ENCODE measurements at regions not wholly inside any gene's neighbourhood (a gene's known extent, or its start where the extent isn't known, plus 50 kb on each side); places are given as distances from the start of the nearest gene placed in this dataset.

DNA sequence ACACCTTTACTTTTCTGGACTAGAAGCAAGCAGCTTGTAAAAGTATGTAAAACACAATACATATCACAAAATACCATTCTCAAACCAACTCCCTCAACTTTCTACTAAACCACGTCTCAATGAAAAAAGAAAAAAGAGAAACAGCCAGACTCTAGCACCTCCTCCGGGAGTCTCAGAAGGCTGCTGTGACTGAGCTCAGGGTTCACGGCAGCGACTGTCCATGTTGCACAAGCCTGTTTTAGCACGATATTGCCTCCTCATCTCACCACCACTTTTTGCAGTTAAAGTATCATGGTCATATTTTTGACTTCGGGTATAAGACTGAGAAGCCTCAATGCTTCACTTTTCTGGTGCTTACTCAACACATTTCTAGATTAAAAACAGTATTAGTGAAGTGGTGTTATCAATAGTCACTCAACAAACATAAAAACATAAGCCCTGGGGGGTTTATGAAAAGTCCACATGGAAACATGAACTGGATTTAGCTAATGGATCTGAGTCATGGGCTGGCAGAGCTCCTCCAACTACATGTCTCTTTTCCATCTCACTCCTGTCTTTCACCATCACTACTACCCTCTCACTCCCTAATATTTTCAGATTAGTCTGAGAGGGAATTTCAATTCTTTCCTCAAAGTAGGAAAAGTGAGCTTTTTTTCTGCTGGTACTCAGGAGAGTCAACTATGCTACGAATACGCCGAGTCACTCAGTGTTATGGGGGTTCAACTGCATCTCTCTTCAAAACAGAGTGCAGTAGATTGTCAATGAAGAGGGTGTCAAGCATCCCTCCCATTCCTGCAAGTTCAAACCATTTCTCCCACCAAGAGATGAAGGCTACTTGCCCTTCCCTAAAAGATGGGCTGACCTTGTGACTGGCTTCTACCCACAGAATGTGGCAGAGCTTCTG, 113.7 kb downstream of the OSR1 start:
- no peak for ATAC-seq (ENCODE audit: poor library complexity)
- DNase-seq, result no peak
- intact Hi-C loops (cut with DNase I), result no loop called here

DNA sequence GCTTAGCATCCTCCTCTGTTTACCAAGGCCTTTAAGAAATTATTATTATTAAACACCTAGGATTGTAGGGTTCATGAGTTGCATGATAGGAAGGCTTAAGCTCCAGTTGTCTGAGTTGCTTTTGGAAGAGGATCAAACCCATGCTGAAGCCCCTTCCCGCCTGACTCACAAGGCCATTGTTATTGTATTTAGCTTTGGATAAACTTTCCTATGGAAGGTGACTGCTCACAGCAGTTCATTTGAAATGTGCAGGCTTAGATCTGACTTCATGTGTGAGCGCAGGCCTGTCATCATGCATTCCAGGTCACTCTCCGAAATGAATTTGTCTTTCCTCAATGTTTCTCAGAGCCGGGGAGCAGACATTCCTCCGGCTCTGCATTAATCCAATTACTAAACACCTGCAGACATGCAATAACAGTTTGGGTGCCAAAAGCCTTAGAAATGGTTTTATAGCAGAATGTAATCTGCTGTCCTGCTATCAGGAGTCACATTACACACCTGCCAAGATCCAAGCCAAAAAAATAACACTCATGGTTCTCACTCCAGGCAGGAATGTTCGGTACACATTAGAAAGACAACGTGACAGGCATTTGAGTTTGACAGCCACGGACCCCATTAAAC, 119.9 kb downstream of the OSR1 start:
- intact Hi-C loops (cut with DNase I), result no loop called here
- ATAC-seq (ENCODE audit: poor library complexity) (no peak), DNase-seq (no peak)

DNA sequence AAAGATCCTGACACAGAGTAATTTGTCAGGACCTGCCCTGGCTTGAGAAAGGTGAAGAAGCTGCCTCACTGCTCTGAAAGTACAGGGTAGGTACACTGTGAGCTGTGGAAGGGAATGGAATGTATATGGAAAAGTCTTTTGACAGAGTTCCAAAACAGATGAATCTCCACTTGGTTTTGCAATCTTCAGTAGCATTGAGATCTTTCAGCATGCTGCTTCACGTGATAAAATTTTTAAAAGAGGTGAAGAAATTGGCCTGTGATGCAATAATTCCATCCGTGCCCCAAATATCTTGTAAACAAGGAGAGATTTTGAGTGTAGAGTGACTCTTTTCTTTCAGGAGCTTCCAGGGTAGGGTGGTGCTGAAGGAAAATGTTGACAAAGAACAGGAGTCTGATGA, 123.1 kb downstream of the OSR1 start:
- intact Hi-C loops (cut with DNase I), result no loop called here
- ATAC-seq (ENCODE audit: poor library complexity) (no peak), DNase-seq (no peak)

DNA sequence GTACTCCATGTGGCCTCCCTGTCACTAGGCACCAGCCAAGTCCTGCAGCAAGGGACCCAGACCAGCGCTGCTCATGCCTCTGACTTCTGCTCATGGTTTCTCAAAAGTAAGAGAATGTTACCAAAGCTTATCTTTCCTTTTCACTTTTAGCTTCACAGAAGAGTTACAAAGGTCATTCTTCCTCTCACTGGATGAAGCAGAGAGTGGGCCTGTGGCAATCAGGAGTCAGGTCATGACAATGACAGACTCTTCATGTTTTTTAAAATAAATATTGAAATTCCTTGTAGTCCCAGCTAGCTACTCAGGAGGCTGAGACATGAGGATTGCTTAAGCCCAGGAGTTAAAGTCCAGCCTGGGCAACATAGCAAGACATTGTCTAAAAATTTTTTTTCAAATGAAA, 126.1 kb downstream of the OSR1 start:
- intact Hi-C loops (cut with DNase I), result no loop called here

DNA sequence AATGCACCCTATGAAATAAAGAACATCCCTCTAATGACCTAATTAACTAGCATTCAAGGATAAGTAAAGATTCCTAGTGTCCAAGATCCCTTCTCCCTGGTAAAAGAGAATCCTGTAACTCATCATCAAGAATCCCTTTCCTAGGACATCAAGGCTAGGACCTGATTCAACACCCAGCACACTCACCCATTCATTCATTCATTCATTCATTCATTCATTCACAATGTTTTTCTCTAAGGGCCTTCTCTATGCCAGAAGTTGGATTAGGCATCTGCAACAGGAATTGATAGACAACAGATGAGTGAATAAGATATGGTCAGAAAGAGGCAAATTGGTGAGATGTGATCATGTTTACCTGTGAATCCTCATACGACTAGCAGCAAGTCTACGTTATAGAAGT, 126.8 kb downstream of the OSR1 start:
- DNase-seq (no peak), ATAC-seq (ENCODE audit: poor library complexity) (no peak)
- intact Hi-C loops (cut with DNase I), result no loop called here

More for the DNA sequence above, 126.1 kb downstream of the OSR1 start:
- DNase-seq, result no peak
- ATAC-seq (ENCODE audit: poor library complexity), result no peak

DNA sequence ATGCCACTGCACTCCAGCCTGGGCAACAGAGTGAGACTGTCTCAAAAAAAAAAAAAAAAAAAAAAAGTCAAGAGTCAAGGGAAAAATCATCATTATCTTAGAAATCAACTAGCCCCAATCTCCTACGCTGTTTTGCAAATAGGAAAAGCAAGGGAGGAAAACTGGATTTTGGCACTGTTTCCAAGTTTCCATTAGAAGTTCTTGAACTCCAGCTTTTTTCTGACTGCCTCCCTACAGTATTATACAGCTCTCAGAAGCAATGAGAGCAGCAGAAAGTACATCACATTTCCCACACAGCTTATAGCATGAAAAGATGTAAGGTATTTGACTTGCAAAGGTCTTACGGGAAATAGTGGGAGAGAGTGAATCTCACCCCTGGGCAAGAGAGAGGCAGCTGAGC, 127.8 kb downstream of the OSR1 start:
- ATAC-seq (ENCODE audit: poor library complexity) (no peak), DNase-seq (no peak)
- intact Hi-C loops (cut with DNase I), result no loop called here

DNA sequence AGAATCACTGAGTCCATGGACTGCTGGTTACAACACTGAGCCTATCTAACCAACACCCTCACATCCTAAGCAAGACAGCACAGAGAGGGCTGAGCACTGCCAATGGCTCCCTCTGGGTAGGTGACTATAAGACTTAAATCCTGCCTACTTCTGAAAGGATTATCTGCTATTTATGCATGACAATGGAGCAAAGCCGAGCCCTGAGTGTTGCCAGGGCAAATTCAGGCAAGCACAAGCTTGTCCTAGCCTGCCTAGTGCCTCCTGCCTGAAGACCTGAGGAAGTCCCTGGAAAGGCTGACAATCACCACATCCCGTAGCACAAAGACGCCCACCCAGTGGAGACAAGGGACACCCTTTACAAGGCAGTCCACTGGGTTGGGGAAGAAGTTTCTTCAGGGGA, 129.7 kb downstream of the OSR1 start:
- intact Hi-C loops (cut with DNase I), result no loop called here
- ATAC-seq (ENCODE audit: poor library complexity), result no peak

DNA sequence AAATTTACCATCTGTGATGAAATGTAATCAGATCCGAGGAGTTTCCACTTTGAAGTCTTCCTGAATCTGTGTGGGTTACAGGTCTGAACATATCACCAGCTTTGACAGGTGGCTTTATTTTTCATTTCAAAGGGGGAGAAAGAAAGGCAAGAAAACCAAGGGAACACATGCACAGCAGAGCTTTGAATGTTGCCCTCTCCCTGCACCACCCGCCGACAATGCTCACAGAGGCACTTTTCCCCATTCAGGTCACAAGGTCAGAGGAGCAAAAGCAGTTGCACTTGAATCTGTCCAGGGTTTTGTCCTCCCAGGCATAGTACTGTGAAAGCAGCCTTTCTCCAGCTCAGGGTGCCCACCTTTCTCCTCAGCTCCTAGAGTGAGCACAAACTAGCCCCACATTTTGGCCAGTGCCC, 130.2 kb downstream of the OSR1 start:
- ATAC-seq (ENCODE audit: poor library complexity), result no peak
- intact Hi-C loops (cut with DNase I), result no loop called here
- DNase-seq, result no peak

More for the DNA sequence above, 129.7 kb downstream of the OSR1 start:
- no peak for DNase-seq

DNA sequence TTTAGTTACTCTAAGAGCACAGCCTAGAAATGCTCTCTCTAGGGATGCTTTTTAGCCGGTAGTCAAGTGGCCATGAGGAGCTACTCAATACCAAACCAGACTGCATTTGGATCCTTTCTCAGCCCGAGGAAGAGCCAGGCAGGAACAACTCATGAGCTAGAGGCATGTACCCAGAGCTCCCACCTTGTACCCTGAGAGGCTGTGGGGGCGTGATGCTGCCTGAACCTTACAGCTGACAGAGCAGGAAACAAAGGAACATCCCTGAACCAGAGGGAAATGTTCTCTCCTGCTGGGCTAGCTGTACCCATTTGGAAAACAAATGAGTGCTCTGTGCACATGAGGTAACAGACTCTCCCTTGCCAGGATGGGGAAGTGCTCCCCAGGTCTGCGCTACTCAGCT, 131.6 kb downstream of the OSR1 start:
- ATAC-seq (ENCODE audit: poor library complexity), result no peak
- DNase-seq, result no peak
- intact Hi-C loops (cut with DNase I), result no loop called here

DNA sequence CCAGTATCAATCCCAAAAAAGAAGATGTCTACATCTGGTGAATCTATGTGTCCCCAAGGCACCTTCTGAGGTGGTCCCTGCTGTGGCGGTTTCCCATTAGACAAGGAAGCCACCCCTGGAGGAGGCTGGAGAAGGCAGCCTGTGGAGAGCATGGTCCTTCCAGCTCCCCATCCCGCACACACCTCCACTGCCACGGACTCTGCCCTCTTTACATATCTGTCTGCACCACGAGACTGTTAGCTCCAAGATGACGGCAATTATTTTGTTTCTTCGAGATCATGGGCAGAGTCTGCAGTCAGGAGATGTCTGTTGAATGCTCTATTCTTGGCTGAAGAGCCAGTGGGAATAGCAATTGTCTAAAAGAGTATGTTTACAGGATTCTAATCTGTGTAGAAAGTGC, 132.0 kb downstream of the OSR1 start:
- intact Hi-C loops (cut with DNase I), result no loop called here
- DNase-seq (no peak), ATAC-seq (ENCODE audit: poor library complexity) (no peak)

DNA sequence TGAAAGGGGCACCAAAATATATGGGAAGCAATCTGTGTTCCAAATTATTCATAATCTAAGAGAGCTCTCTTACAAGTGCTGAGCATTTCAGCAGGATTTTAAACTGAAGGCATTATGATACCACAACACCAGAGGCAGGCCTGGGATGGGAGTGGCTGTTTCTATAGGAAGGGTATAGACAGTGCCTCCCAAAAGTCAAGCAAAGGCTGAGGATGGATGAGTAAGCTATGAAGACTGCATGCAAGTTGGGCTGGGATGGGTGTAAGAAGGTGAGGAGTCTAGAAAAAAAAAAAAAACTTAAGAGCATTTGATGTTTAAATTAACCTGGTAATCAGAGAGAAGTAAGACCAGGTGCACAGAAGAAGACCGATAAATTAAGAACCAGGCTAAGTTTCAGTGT, 132.5 kb downstream of the OSR1 start:
- DNase-seq (no peak), ATAC-seq (ENCODE audit: poor library complexity) (no peak)
- intact Hi-C loops (cut with DNase I), result no loop called here

DNA sequence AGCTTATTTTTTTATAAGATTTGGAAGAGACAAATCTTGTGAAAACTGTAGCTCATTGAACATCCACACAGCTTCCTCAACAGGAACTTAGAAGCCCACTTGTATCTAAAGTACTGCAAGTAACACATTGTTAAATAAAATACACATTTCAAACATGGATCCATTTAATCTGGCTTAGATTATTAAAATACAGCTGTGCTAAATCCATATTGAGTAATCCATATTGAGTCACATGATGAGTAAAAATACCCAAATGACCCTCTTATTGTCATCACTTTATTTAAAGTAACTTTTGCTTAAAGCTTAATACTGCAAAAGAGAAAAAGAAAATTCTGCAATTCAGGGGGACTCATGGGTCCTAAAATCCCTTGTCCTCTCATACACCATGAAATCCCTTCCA, 133.3 kb downstream of the OSR1 start:
- ATAC-seq (ENCODE audit: poor library complexity) (no peak), DNase-seq (no peak)
- intact Hi-C loops (cut with DNase I), result no loop called here

DNA sequence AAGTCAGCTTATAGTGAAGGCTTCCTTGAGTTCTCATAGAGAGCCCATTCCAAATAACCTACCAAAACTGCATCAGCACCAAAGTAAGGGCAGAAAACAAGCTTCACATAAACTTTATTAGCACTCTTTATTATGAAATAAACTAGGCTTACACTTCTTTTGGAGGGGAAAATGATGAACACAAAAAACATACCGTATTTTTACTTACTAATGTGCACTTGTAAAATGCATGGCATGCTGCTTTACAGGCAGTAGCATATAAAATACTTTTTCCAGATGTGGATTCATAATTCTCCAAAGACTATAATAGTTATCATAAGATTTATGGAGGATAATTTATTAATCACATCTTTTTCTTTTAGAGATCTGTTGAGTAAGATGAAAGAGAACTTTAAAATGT, 133.9 kb downstream of the OSR1 start:
- ATAC-seq (ENCODE audit: poor library complexity) (no peak), DNase-seq (no peak)
- intact Hi-C loops (cut with DNase I), result no loop called here

DNA sequence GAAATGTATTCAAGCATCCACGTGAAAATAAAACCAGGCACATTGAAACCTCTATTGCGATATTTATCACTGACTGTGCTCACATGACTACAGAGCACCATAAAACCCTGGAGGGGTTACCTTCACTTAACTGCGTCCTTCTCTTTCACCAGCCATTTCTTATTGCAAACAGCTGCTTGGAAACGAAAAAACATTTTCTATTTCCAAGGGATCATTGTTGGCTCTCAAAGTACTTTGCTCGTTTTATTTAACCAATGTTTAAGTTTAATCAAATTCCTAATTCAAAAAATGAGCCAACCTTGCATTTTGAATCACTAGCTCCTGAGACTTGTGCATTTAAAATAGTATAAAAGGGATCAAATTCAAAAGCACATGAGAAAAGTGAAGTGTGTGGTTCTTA, 134.4 kb downstream of the OSR1 start:
- ATAC-seq (ENCODE audit: poor library complexity), result no peak
- DNase-seq, result no peak
- intact Hi-C loops (cut with DNase I), result no loop called here

DNA sequence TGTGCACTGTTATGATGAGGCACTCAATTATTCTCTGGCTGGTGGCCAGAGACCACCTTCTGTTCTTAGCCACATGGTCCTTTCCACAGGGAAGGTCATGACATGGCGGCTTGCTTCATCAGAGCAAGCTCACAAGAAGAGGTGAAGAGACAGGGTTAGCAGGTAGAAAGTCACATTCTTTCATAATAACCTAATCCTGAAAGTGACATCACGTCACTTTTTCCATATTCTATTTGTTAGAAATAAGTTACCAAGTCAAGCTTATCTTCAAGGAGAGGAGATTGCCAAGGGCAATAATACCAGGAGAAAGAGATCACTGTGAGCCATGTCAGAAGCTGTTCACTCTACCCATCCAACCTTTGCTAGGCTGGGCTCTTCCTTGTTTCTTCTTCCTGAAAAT, 139.4 kb downstream of the OSR1 start:
- intact Hi-C loops (cut with DNase I), result no loop called here
- no peak for ATAC-seq (ENCODE audit: poor library complexity)
- no peak for DNase-seq

DNA sequence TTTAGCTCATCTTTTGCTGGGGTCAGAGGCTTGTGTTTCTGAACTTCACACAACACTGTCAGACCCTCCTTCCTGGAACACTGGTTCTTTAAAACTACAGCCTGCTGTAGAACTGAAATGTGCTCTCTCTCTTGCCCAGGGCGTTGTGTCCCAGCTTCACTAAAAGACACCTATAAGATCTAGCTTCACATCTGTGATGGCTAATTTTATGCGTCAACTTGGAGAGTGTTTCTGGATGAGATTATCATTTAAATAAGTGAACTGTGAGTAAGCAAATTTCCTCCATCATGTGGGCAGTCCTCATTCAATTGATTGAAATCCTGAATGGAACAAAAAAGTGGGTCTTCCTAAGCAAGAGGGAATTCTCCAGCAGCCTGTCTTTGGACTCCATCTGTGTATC, 140.3 kb downstream of the OSR1 start:
- intact Hi-C loops (cut with DNase I), result no loop called here
- no peak for ATAC-seq (ENCODE audit: poor library complexity)
- no peak for DNase-seq

DNA sequence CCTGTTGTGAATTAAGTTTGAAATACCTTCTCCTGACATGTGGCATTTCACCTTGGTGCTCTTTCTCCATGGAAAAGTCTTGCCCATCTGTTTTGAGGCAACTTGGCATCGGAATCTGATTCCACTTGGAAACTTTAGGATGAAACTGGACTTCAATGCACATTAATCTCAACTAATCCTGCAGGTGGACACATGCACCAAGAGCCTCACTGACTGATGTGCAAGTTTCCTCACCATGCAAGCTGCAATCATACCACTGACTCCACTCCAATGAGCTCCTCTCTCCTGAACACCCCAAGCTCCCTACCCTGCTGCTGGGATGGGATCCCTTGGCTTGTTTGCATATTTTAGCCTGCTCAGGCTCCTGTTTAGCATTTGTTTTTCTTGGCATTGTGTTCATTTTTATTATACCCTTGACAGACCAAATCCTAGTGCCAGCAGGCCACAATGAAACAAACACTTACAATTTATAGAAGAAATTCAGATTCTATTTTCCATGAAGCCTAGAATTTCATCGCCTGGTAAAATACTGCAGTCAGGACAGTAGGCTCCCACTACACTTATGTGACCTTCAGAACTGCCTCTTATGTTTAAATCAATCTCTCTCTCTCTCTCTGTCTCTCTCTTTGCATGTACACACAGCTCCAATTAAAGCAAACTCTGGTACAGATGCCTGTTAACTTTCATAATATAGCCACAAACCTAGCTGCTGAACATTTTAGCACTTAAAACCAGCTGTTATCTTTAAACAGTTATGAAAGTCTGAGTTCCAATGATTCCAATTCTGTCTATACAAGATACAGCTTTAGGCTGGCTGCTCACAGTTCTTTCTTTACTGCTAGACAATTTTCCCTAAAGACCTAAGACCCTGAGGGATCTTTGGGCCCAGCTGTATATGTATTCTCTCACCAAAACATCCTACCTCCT, 141.5 kb downstream of the OSR1 start:
- DNase-seq, result no peak
- intact Hi-C loops (cut with DNase I), result no loop called here

DNA sequence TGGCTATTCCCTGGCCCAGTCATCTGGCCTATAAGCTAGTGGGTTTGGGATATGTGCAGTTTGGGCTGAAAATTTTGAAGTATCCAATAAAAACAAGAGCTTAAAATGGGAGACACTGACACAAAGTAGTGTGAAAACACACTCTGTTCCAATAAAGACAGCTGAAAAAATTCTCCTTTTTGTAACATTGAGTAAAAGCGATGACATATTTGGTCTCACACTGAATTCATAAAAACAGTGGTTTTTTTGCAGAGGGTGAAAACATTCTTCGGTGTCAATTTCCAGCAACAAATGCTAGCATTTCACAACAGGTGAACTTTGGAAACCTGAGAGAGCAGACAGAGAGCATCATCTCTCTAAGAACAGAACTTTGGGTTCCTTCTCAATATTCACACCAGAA, 142.2 kb downstream of the OSR1 start:
- ATAC-seq (ENCODE audit: poor library complexity), result no peak
- intact Hi-C loops (cut with DNase I), result no loop called here

More for the DNA sequence above, 141.5 kb downstream of the OSR1 start:
- ATAC-seq (ENCODE audit: poor library complexity), result no peak

DNA sequence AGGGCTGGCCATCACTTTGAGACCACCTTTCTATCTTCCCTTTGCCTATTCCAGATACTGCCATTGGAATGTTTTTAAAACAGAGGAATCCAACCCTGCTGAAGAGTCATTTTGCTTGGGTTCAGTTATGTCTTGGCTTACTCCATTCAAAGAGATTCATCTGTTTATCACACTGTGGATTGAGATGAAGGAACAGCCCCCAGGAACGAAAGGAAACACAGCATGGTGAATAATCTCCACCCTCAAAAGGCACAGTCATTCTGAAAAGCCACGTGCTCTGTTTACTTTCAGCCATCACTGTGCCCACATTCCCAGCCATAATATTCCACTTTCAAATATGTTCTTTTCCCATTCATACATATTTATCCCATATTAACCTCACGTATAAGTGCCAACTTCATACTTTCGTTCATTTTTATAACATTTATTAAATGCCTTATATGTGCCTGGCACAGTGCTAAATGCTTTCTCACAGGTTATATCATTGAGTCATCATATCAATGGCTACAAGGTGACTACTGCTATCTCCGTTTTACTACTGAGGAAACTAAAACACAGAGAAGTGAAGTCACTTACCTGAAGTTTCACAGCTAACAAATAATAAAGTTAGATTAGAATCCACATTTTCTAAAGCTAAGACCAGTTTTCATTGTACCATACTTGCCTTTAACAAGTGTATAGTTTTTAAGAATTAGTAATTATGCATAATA, 143.6 kb downstream of the OSR1 start:
- intact Hi-C loops (cut with DNase I), result no loop called here
- ATAC-seq (ENCODE audit: poor library complexity), result no peak
- no peak for DNase-seq

More for the DNA sequence above, 142.2 kb downstream of the OSR1 start:
- no peak for DNase-seq

All from Right ventricle myocardium superior (tissue), 1 donor.